ENCODE measurements at regions not wholly inside any gene's neighbourhood (a gene's known extent, or its start where the extent isn't known, plus 50 kb on each side); places are given as distances from the start of the nearest gene placed in this dataset.

GRCh38 chr11:70604630-70605467 is 206.5 kb downstream of the CTTN start:
- no peak overlapping the region for H3K27ac ChIP-seq
- TF ChIP-seq CTCF (IDR thresholded peaks at IDR 0.05): no peak
- no peak for TF ChIP-seq ZFX (IDR thresholded peaks at IDR 0.05; ENCODE audit: borderline replicate concordance)

DNA sequence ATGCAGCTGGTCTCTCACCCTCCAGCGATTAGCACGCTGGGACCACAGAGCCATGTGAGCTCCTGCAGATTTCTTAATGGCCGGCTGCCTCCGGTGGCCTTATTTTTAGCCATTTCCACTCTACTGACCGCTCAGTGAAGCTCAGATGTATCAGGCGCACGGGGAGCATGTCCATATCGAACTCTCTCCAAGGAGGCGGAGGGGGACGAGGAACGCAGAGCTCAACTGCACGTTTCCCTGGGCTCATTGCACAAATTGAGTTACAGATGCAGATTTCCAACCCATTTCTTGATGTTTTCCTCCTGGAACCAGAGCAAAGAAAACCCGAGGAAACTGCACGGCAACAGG is 207.1 kb downstream of the CTTN start:
- H3K27ac ChIP-seq: no peak overlapping the region
- TF ChIP-seq CTCF (IDR thresholded peaks at IDR 0.05) (no peak), ZFX (IDR thresholded peaks at IDR 0.05; ENCODE audit: borderline replicate concordance) (no peak)

DNA sequence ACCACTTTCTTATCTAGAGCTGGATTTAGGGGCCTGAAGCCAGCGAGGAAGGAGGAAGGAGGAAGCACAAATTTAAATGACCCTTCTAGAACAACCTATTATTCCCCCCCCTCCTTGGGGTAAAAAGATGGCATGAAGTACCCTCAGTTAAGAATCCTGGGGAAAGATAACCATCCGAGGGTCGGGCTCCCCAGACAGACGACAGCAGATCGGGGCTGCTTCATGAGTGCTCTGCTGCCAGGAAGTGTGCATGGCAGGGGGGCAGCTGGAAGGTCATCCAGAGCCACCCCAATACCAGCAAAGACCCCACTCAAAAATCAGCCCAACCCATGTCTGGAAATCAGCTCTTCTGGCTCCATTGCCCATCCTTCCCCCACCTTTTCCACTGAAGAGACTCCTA is 207.5 kb downstream of the CTTN start:
- TF ChIP-seq ZFX (IDR thresholded peaks at IDR 0.05; ENCODE audit: borderline replicate concordance) (no peak), CTCF (IDR thresholded peaks at IDR 0.05) (no peak)

DNA sequence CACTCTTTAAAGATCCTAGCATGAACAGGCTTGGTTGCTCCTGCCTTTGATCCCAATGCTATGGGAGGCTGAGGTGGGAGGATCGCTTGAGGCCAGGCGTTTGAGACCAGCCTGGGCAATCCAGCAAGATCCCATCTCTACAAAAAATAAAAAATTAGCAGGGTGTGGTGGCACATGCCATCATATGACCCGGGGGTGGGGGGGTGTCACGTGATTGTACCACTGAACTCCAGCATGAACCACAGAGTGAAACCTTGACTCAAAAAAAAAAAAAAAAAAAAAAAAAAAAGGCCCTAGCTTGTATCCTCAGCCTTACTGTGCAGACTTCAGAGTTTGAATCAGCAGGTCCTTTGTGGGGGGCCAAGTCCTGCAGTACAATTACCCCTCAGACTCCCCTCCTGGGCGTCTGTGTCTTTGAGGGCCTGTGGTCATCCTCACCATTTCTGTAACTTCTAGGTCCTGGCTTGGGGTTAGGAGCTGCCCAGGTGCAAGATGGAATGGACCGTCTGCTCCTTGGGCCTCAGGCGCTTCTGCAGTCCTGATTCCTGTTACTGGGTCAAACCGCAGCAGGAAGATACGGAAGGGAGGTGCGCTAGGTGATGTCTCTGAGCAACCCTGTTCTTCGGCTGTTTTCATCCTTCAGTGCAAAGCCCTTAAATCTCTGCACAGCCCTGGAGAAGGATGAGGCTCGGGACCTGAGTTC is 208.1 kb downstream of the CTTN start:
- H3K27ac ChIP-seq: no peak overlapping the region
- TF ChIP-seq CTCF (IDR thresholded peaks at IDR 0.05): no peak
- TF ChIP-seq ZFX (IDR thresholded peaks at IDR 0.05; ENCODE audit: borderline replicate concordance): no peak

More for the DNA sequence above, 207.5 kb downstream of the CTTN start:
- H3K27ac ChIP-seq: no peak overlapping the region

GRCh38 chr11:70606951-70607330 is 208.6 kb downstream of the CTTN start:
- H3K27ac ChIP-seq: no peak overlapping the region
- TF ChIP-seq ZFX (IDR thresholded peaks at IDR 0.05; ENCODE audit: borderline replicate concordance): no peak
- TF ChIP-seq CTCF (IDR thresholded peaks at IDR 0.05): no peak

DNA sequence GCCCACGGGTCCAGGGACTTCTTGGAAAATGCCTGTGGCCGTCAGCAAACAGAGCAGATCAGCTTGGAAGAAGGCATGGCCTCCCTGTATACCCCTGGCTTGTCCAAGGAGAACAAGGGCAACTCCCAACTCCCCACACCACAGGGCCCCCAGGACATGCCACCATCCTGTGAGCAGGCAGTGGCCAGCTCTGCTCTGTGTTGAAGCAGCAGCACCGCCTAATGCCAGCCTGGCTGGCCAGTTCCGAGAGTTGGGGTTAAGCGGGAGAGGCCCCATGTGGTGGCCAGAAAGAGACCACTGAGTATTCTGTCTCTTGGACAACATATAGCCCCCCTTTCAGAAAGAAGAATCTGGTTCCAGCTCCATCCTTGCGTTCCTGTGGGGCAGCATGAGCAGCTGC is 209.2 kb downstream of the CTTN start:
- no peak for TF ChIP-seq ZFX (IDR thresholded peaks at IDR 0.05; ENCODE audit: borderline replicate concordance)
- TF ChIP-seq CTCF (IDR thresholded peaks at IDR 0.05): no peak

More for the DNA sequence above, 209.2 kb downstream of the CTTN start:
- H3K27ac ChIP-seq: no peak overlapping the region
